Activated CD4-positive, alpha-beta T cell treated with anti-CD3 and anti-CD28 coated beads, Interleukin-2, Interleukin-6, amounts not matched to agents 100 ng/mL and 50 ng/mL, durations not matched to agents 16 hours and 8 hours (primary cell): ENCODE measurements at regions not wholly inside any gene's neighbourhood (a gene's known extent, or its start where the extent isn't known, plus 50 kb on each side); places are given as distances from the start of the nearest gene placed in this dataset.

Experiments
- DNase-seq: peaks from one replicate; pipeline ENCODE4 v3.0.0-alpha.2; 2020

- no peak for DNase-seq
These were observed 243.7 kb downstream of the NPHP4 start for GRCh38 chr1:5748286-5749225.

- no peak for DNase-seq
These were observed 244.6 kb downstream of the NPHP4 start for GRCh38 chr1:5747426-5748285.

GRCh38 chr1:5746611-5747425, 245.4 kb downstream of the NPHP4 start:
- no peak for DNase-seq

- DNase-seq = peak; percentile 67
These were observed 246.2 kb downstream of the NPHP4 start for GRCh38 chr1:5745800-5746610.

GRCh38 chr1:5744911-5745799, 247.1 kb downstream of the NPHP4 start:
- no peak for DNase-seq

- no peak for DNase-seq
These were observed 247.9 kb downstream of the NPHP4 start for GRCh38 chr1:5744341-5744740.

- no peak for DNase-seq
These were observed 248.7 kb downstream of the NPHP4 start for GRCh38 chr1:5743435-5744095.

- no peak for DNase-seq
These were observed 249.4 kb downstream of the NPHP4 start for GRCh38 chr1:5742801-5743200.

GRCh38 chr1:5742032-5742431, 250.2 kb downstream of the NPHP4 start:
- DNase-seq = no peak

GRCh38 chr1:5740865-5741860, 251.1 kb downstream of the NPHP4 start:
- DNase-seq = no peak

GRCh38 chr1:5740450-5740849, 251.8 kb downstream of the NPHP4 start:
- no peak for DNase-seq

- no peak for DNase-seq
These were observed 252.6 kb downstream of the NPHP4 start for GRCh38 chr1:5739561-5740078.

GRCh38 chr1:5738911-5739462, 253.2 kb downstream of the NPHP4 start:
- no peak for DNase-seq

- no peak for DNase-seq
These were observed 255.1 kb downstream of the NPHP4 start for GRCh38 chr1:5737081-5737480.

GRCh38 chr1:5734996-5735395, 257.2 kb downstream of the NPHP4 start:
- no peak for DNase-seq

- no peak for DNase-seq
These were observed 257.8 kb downstream of the NPHP4 start for GRCh38 chr1:5734414-5734813.

- no peak for DNase-seq
These were observed 258.6 kb downstream of the NPHP4 start for GRCh38 chr1:5733596-5733995.

- no peak for DNase-seq
These were observed 261.2 kb downstream of the NPHP4 start for GRCh38 chr1:5731110-5731423.
